Progenitor cell of endocrine pancreas (in vitro differentiated cells): ENCODE measurements at regions not wholly inside any gene's neighbourhood (a gene's known extent, or its start where the extent isn't known, plus 50 kb on each side); places are given as distances from the start of the nearest gene placed in this dataset.

Source experiments
- DNase-seq: peaks from one replicate; pipeline ENCODE4 v3.0.0; 2021; ENCODE audit warnings: low spot score; ENCODE audit not compliant: unreplicated experiment
- H3K27ac Mint-ChIP-seq: 2 replicates; pipeline ENCODE4 v1.8.0; 2021; ENCODE audit warnings: mild to moderate bottlenecking, moderate library complexity, mixed read lengths
- H3K27me3 Mint-ChIP-seq: 2 replicates; pipeline ENCODE4 v1.8.0; 2021; ENCODE audit warnings: mixed read lengths
- H3K36me3 Mint-ChIP-seq: 2 replicates; pipeline ENCODE4 v1.8.0; 2022; ENCODE audit warnings: mixed read lengths; ENCODE audit not compliant: insufficient read depth
- H3K4me1 Mint-ChIP-seq: 2 replicates; pipeline ENCODE4 v1.8.0; 2021; ENCODE audit warnings: low read depth, mixed read lengths
- H3K4me3 Mint-ChIP-seq: 2 replicates; pipeline ENCODE4 v1.8.0; 2021; ENCODE audit warnings: low read depth, mild to moderate bottlenecking, moderate library complexity, mixed read lengths
- H3K9me3 Mint-ChIP-seq: 2 replicates; pipeline ENCODE4 v1.8.0; 2021; ENCODE audit warnings: low read depth, mixed read lengths
- CTCF ChIP-seq: fragments of 200-600 bp; sonication (generic); IDR thresholded peaks from one replicate; pipeline ENCODE4 v1.5.0; 2021; ENCODE audit warnings: antibody characterized with exemption, mild to moderate bottlenecking; ENCODE audit not compliant: unreplicated experiment

GRCh38 chr15:47885920-47886319, 168.6 kb downstream of the SEMA6D start:
- Mint-ChIP-seq H3K4me1 (peaks cover 12% of the 10 kb centered on the region), H3K9me3 (no peaks in the 10 kb centered on the region), H3K27me3 (peaks cover 3% of the 10 kb centered on the region), H3K4me3 (no peak overlapping the region), H3K27ac (no peak overlapping the region), H3K36me3 (no peaks in the 10 kb centered on the region)
- TF ChIP-seq CTCF, result no peak
- DNase-seq, result no peak

- Mint-ChIP-seq H3K36me3 (no peaks in the 10 kb centered on the region), H3K4me3 (no peak overlapping the region), H3K9me3 (no peaks in the 10 kb centered on the region), H3K27me3 (peaks cover 3% of the 10 kb centered on the region), H3K4me1 (peaks cover 12% of the 10 kb centered on the region), H3K27ac (no peak overlapping the region)
- no peak for TF ChIP-seq CTCF
- DNase-seq, result no peak
Observed at GRCh38 chr15:47887241-47887800, 170.0 kb downstream of the SEMA6D start.

GRCh38 chr15:47888385-47889100, 171.2 kb downstream of the SEMA6D start:
- peaks cover 3% of the 10 kb centered on the region for H3K27me3 Mint-ChIP-seq
- H3K27ac Mint-ChIP-seq, result no peak overlapping the region
- H3K9me3 Mint-ChIP-seq, result peaks cover under 1% of the 10 kb centered on the region
- no peaks in the 10 kb centered on the region for H3K36me3 Mint-ChIP-seq
- H3K4me1 Mint-ChIP-seq, result peaks cover 12% of the 10 kb centered on the region
- TF ChIP-seq CTCF, result no peak
- no peak for DNase-seq
- no peak overlapping the region for H3K4me3 Mint-ChIP-seq

GRCh38 chr15:47890397-47891150, 173.3 kb downstream of the SEMA6D start:
- Mint-ChIP-seq H3K36me3 (no peaks in the 10 kb centered on the region), H3K9me3 (peaks cover 7% of the 10 kb centered on the region), H3K27me3 (peaks cover 3% of the 10 kb centered on the region), H3K4me1 (peaks cover 5% of the 10 kb centered on the region), H3K27ac (no peak overlapping the region), H3K4me3 (no peak overlapping the region)
- no peak for DNase-seq
- no peak for TF ChIP-seq CTCF

- H3K27me3 Mint-ChIP-seq, result no peaks in the 10 kb centered on the region
- peaks cover 15% of the 10 kb centered on the region for H3K9me3 Mint-ChIP-seq
- H3K36me3 Mint-ChIP-seq, result no peaks in the 10 kb centered on the region
- H3K27ac Mint-ChIP-seq, result no peak overlapping the region
- no peaks in the 10 kb centered on the region for H3K4me1 Mint-ChIP-seq
- TF ChIP-seq CTCF, result no peak
- no peak for DNase-seq
- H3K4me3 Mint-ChIP-seq, result no peak overlapping the region
Observed at GRCh38 chr15:47897525-47897924, 180.2 kb downstream of the SEMA6D start.
